GM21529 (cell line): ENCODE measurements at regions not wholly inside any gene's neighbourhood (a gene's known extent, or its start where the extent isn't known, plus 50 kb on each side); places are given as distances from the start of the nearest gene placed in this dataset.

Experiments
- ATAC-seq: cut with Tn5 transposase; IDR thresholded peaks from one replicate; pipeline ENCODE4 v1.9.1; 2021; ENCODE audit not compliant: unreplicated experiment

DNA sequence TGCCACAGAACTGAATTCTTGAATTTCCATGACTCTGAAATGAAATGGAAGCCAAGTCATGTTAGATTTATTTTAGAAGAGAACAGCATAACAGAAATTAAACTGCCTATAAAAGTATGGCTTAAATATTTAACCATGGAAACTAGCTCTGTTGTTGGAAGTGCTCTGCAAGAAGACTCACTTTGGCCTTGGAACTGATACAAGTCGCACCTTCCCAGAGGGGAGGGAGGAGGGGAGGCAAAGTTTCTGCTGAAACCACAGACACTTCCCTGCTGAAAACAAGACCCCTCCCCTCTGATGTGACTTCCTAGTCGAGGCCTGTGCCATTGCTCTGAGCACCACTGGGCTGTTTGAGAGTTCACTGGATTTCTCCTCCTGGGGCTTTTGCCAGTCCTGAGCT is 72.1 kb downstream of the OR13A1 start:
- ATAC-seq, result no peak

DNA sequence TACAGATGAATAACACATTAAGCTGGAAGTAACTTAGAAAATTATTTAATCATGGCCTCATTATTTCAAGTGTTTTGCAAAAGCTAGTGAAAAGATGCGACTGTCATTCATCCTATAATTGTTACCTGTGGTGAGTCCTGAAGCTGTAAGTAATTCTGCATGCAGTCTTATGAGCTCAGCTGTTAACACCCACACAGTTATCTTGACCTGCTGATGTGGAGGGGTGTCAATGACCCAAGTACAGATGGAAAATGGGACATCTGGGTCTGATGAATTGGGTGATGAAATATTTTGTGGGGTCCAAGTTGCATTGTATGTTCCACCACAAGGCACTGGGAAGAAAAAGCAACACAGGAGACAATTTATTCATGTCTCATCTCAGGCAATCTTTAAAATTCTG is 68.9 kb downstream of the OR13A1 start:
- no peak for ATAC-seq

DNA sequence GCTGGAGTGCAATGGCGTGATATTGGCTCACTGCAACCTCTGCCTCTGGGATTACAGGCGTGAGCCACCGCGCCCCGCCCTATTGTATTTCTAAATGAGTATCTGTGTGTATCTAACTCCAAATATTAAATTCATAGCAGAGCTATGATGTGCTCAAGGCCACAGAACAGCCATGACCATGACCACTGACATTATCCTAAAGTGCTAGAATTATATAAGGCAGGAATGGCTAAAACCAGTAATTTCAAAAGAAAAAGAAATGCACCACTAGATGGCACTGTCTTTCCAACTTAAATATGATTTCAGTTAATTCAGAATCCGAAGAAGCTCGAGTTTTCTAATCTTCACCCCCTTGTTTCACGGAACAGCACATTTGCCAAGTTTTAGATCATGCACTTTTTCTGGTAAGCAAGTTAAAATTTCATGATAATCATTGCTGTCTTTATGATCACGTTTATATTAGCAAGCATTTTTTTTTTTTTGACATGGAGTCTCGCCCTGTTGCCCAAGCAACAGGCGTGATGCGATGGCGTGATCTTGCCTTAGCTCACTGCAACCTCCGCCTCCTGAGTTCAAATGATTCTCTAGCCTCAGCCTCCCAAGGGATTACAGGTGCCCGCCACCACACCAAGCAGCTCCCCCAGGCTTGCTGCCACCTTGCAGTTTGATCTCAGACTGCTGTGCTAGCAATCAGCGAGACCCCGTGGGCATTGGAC is 65.3 kb downstream of the OR13A1 start:
- ATAC-seq, result peak; percentile 68

DNA sequence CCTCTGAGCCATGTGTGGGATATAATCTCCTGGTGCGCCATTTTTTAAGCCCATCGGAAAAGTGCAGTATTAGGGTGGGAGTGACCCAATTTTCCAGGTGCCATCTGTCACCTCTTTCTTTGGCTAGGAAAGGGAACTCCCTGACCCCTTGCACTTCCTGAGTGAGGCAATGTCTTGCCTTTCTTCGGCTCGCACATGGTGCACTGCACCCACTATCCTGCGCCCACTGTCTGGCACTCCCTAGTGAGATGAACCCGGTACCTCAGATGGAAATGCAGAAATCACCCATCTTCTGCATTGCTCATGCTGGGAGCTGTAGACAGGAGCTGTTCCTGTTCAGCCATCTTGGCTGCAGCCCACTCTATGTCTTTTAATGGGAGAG is 64.7 kb downstream of the OR13A1 start:
- peak; percentile 8 for ATAC-seq
